Endothelial cell (in vitro differentiated cells): ENCODE measurements at regions not wholly inside any gene's neighbourhood (a gene's known extent, or its start where the extent isn't known, plus 50 kb on each side); places are given as distances from the start of the nearest gene placed in this dataset.

Experiments
- DNase-seq: peaks from one replicate; pipeline ENCODE4 v3.0.0; 2021; ENCODE audit warnings: low spot score
- H3K27ac Mint-ChIP-seq: one replicate; pipeline ENCODE4 v1.8.0; 2021; ENCODE audit warnings: mixed read lengths, inconsistent platforms; ENCODE audit not compliant: unreplicated experiment
- H3K27me3 Mint-ChIP-seq: one replicate; pipeline ENCODE4 v1.8.0; 2021; ENCODE audit warnings: mild to moderate bottlenecking, moderate library complexity, mixed read lengths, inconsistent platforms; ENCODE audit not compliant: unreplicated experiment
- H3K36me3 Mint-ChIP-seq: one replicate; pipeline ENCODE4 v1.8.0; 2021; ENCODE audit warnings: mild to moderate bottlenecking, low read depth, mixed read lengths, inconsistent platforms; ENCODE audit not compliant: unreplicated experiment
- H3K4me1 Mint-ChIP-seq: one replicate; pipeline ENCODE4 v1.8.0; 2021; ENCODE audit warnings: mild to moderate bottlenecking, mixed read lengths, inconsistent platforms; ENCODE audit not compliant: unreplicated experiment
- H3K4me3 Mint-ChIP-seq: one replicate; pipeline ENCODE4 v1.8.0; 2021; ENCODE audit warnings: mild to moderate bottlenecking, mixed read lengths, inconsistent platforms; ENCODE audit not compliant: unreplicated experiment
- H3K9me3 Mint-ChIP-seq: one replicate; pipeline ENCODE4 v1.8.0; 2021; ENCODE audit warnings: mixed read lengths, inconsistent platforms; ENCODE audit not compliant: unreplicated experiment
- CTCF ChIP-seq: fragments of 200-600 bp; sonication (generic); IDR thresholded peaks from one replicate; pipeline ENCODE4 v1.5.0; 2021; ENCODE audit warnings: antibody characterized with exemption; ENCODE audit not compliant: unreplicated experiment

GRCh38 chr20:52263757-52264156 lies 72.2 kb upstream of the ZFP64 start:
- Mint-ChIP-seq H3K9me3 (no peaks in the 10 kb centered on the region), H3K4me1 (no peaks in the 10 kb centered on the region), H3K27ac (no peak overlapping the region), H3K27me3 (no peaks in the 10 kb centered on the region), H3K36me3 (no peaks in the 10 kb centered on the region), H3K4me3 (no peak overlapping the region)
- no peak for TF ChIP-seq CTCF
- no peak for DNase-seq

GRCh38 chr20:52261792-52262191 lies 70.2 kb upstream of the ZFP64 start:
- no peak for DNase-seq
- H3K4me1 Mint-ChIP-seq = no peaks in the 10 kb centered on the region
- no peak overlapping the region for H3K4me3 Mint-ChIP-seq
- no peaks in the 10 kb centered on the region for H3K36me3 Mint-ChIP-seq
- H3K27me3 Mint-ChIP-seq = no peaks in the 10 kb centered on the region
- no peak overlapping the region for H3K27ac Mint-ChIP-seq
- no peaks in the 10 kb centered on the region for H3K9me3 Mint-ChIP-seq
- TF ChIP-seq CTCF = no peak

GRCh38 chr20:52259295-52259694 lies 67.7 kb upstream of the ZFP64 start:
- Mint-ChIP-seq H3K27me3 (no peaks in the 10 kb centered on the region), H3K4me1 (no peaks in the 10 kb centered on the region), H3K36me3 (no peaks in the 10 kb centered on the region), H3K4me3 (no peak overlapping the region), H3K27ac (no peak overlapping the region), H3K9me3 (no peaks in the 10 kb centered on the region)
- DNase-seq = no peak
- no peak for TF ChIP-seq CTCF

- no peak for DNase-seq
- Mint-ChIP-seq H3K4me1 (no peaks in the 10 kb centered on the region), H3K27ac (no peak overlapping the region), H3K4me3 (no peak overlapping the region), H3K9me3 (no peaks in the 10 kb centered on the region), H3K27me3 (no peaks in the 10 kb centered on the region), H3K36me3 (no peaks in the 10 kb centered on the region)
- TF ChIP-seq CTCF = peak; percentile 8
These were observed 64.9 kb upstream of the ZFP64 start for GRCh38 chr20:52256454-52256853.

GRCh38 chr20:52252664-52253063 lies 61.1 kb upstream of the ZFP64 start:
- H3K4me3 Mint-ChIP-seq = no peak overlapping the region
- no peaks in the 10 kb centered on the region for H3K36me3 Mint-ChIP-seq
- H3K9me3 Mint-ChIP-seq = no peaks in the 10 kb centered on the region
- no peaks in the 10 kb centered on the region for H3K27me3 Mint-ChIP-seq
- TF ChIP-seq CTCF = no peak
- DNase-seq = no peak
- no peaks in the 10 kb centered on the region for H3K4me1 Mint-ChIP-seq
- no peak overlapping the region for H3K27ac Mint-ChIP-seq
